Left ventricle myocardium superior (tissue), 1 donor: ENCODE measurements at regions not wholly inside any gene's neighbourhood (a gene's known extent, or its start where the extent isn't known, plus 50 kb on each side); places are given as distances from the start of the nearest gene placed in this dataset.
"Not testable (repeated sequence)": the region's sequence is repeated elsewhere in the genome, so short reads cannot be mapped to it uniquely, and the experiment has no call there.

Experiments used
- ATAC-seq: fragments of 200-7000 bp; cut with Tn5 transposase; one replicate; pipeline ENCODE4 v1.9.1; 2020; ENCODE audit warnings: mild to moderate bottlenecking, moderate library complexity
- DNase-seq: peaks from one replicate; pipeline ENCODE4 v3.0.0-alpha.2; 2020
- intact Hi-C: fragments of 100-400 bp; cut with micrococcal nuclease; formaldehyde crosslinking; loops from one replicate; pipeline ENCODE4 v1.11.0; 2022
- donor health status: DM: no; HTN: yes; CAD: no; lungs with severe emphysema.

GRCh38 chr2:182477774-182478173, 50.9 kb upstream of the PDE1A start:
- DNase-seq = no peak
- no peak for ATAC-seq
- intact Hi-C loops = no loop called here

- DNase-seq = no peak
- intact Hi-C loops = no loop called here
- no peak for ATAC-seq
These were observed 54.8 kb upstream of the PDE1A start for GRCh38 chr2:182481676-182482075.

GRCh38 chr2:182482511-182482910, 55.7 kb upstream of the PDE1A start:
- ATAC-seq = no peak
- intact Hi-C loops = no loop called here
- DNase-seq = no peak

GRCh38 chr2:182496596-182496995, 69.8 kb upstream of the PDE1A start:
- intact Hi-C loops = no loop called here
- ATAC-seq = no peak
- DNase-seq = no peak

GRCh38 chr2:182499706-182500470, 73.1 kb upstream of the PDE1A start:
- intact Hi-C loops = no loop called here
- ATAC-seq = no peak
- no peak for DNase-seq

- intact Hi-C loops = no loop called here
- DNase-seq (no peak), ATAC-seq (no peak)
These were observed 77.0 kb upstream of the PDE1A start for GRCh38 chr2:182503886-182504285.

- ATAC-seq = peak; percentile 98
- DNase-seq = no peak
- intact Hi-C loops = no loop called here
These were observed 78.1 kb upstream of the PDE1A start for GRCh38 chr2:182504903-182505302.

GRCh38 chr2:182506606-182507005, 79.8 kb upstream of the PDE1A start:
- DNase-seq = no peak
- no peak for ATAC-seq
- intact Hi-C loops = no loop called here

- intact Hi-C loops, ATAC-seq, DNase-seq: not testable (repeated sequence)
These were observed 81.7 kb upstream of the PDE1A start for GRCh38 chr2:182508583-182508982.

- intact Hi-C loops = no loop called here
These were observed 82.4 kb upstream of the PDE1A start for GRCh38 chr2:182509216-182509615.

GRCh38 chr2:182521453-182522404, 94.9 kb upstream of the PDE1A start:
- no peak for DNase-seq
- no peak for ATAC-seq
- intact Hi-C loops = no loop called here

More at GRCh38 chr2:182509216-182509615, 82.4 kb upstream of the PDE1A start:
- ATAC-seq (no peak), DNase-seq (no peak)

GRCh38 chr2:182522405-182522896, 95.6 kb upstream of the PDE1A start:
- peak; percentile 57 for ATAC-seq
- intact Hi-C loops = no loop called here
- DNase-seq = no peak

- intact Hi-C loops = no loop called here
- DNase-seq (no peak), ATAC-seq (peak; percentile 76)
These were observed 96.2 kb upstream of the PDE1A start for GRCh38 chr2:182522972-182523473.

- DNase-seq (no peak), ATAC-seq (no peak)
- intact Hi-C loops = no loop called here
These were observed 103.8 kb upstream of the PDE1A start for GRCh38 chr2:182530636-182531035.

- intact Hi-C loops = loop anchor here (10.0 kb wide), 1 partner anchor 115 kb away; no protein-coding TSS in a partner anchor
- DNase-seq = no peak
These were observed 113.4 kb upstream of the PDE1A start for GRCh38 chr2:182540252-182540651.

GRCh38 chr2:182541268-182541667, 114.4 kb upstream of the PDE1A start:
- no peak for ATAC-seq
- intact Hi-C loops = loop anchor here (10.0 kb wide), 1 partner anchor 114 kb away; no protein-coding TSS in a partner anchor
- no peak for DNase-seq

More at GRCh38 chr2:182540252-182540651, 113.4 kb upstream of the PDE1A start:
- peak; percentile 74 for ATAC-seq

- intact Hi-C loops = loop anchor here (10.0 kb wide), 1 partner anchor 112 kb away; no protein-coding TSS in a partner anchor
- ATAC-seq (peak; percentile 73), DNase-seq (no peak)
These were observed 115.8 kb upstream of the PDE1A start for GRCh38 chr2:182542501-182543258.

- ATAC-seq (no peak), DNase-seq (no peak)
- intact Hi-C loops = loop anchor here (10.0 kb wide), 1 partner anchor 111 kb away; no protein-coding TSS in a partner anchor
These were observed 117.1 kb upstream of the PDE1A start for GRCh38 chr2:182543741-182544525.
